HepG2 (cell line): ENCODE measurements at regions not wholly inside any gene's neighbourhood (a gene's known extent, or its start where the extent isn't known, plus 50 kb on each side); places are given as distances from the start of the nearest gene placed in this dataset.

Experiments used
- ATAC-seq: fragments of 200-7000 bp; cut with Tn5 transposase; 3 replicates; pipeline ENCODE4 v1.9.1; 2020; ENCODE audit warnings: mild to moderate bottlenecking, moderate library complexity
- BruUV-seq: library from RNA; stranded (reverse); fragments of 400-500 nt; replicated peaks from 2 replicates; lab custom pipeline; 2021; lab: Mats Ljungman, UMichigan
- CTCF ChIA-PET: fragments of 300-600 bp; formaldehyde crosslinking; extraction: SDS; loops from one replicate; lab custom pipeline; 2021; ENCODE audit warnings: low total read pairs, inconsistent platforms, low intra/inter-chr PET ratio; lab: Yijun Ruan, JAX
- POLR2A ChIA-PET: fragments of 350-600 bp; sonication (Branson Sonifier 250); formaldehyde crosslinking; loops from one replicate; lab custom pipeline; 2020; ENCODE audit warnings: antibody characterized with exemption, inconsistent platforms; lab: Yijun Ruan, JAX
- DNase-seq: peaks from one replicate; pipeline ENCODE4 v3.0.0-alpha.2; 2015; ENCODE audit warnings: low spot score
- FAIRE-seq: peaks from 3 replicates; lab custom pipeline; 2011; peaks lifted over from hg19 to GRCh38; lab: Jason Lieb, UNC
- H2AFZ ChIP-seq: one replicate; pipeline ENCODE4 v1.6.1; 2011; ENCODE audit warnings: low read length, inconsistent platforms
- H3K27ac ChIP-seq: fragments of 300-600 bp; 3 replicates; pipeline ENCODE4 v1.8.0; 2011; ENCODE audit warnings: mixed run types, mild to moderate bottlenecking, mixed read lengths, low read length, inconsistent platforms; ENCODE audit not compliant: insufficient read depth; ENCODE audit errors: extremely low read length
- H3K27me3 ChIP-seq, 2 experiments: fragments of 200-600 bp in 1 of 2; 2 replicates in 1 of 2; 3 replicates in 1 of 2; pipeline versions ENCODE4 v1.6.0 to v1.8.0; 2011; ENCODE audit warnings: low read length in 2 of 2, mild to moderate bottlenecking in 2 of 2, moderate library complexity in 2 of 2, inconsistent platforms in 1 of 2; ENCODE audit not compliant: insufficient read depth in 2 of 2, control insufficient read depth in 1 of 2
- H3K36me3 ChIP-seq, 2 experiments: fragments of 200-600 bp in 1 of 2; replicated peaks in 1 of 2; 2 replicates in 1 of 2; 3 replicates in 1 of 2; pipeline versions ENCODE4 v1.5.1 to v1.8.0; 2011; ENCODE audit warnings: low read length in 2 of 2, inconsistent platforms in 1 of 2; ENCODE audit not compliant: insufficient read depth in 2 of 2, control insufficient read depth in 1 of 2
- H3K4me1 ChIP-seq: 2 replicates; pipeline ENCODE4 v1.5.1; 2012; ENCODE audit warnings: low read length, inconsistent platforms; ENCODE audit not compliant: insufficient read depth
- H3K4me2 ChIP-seq: 2 replicates; pipeline ENCODE4 v1.6.0; 2011; ENCODE audit warnings: low read depth, low read length, inconsistent platforms
- H3K4me3 ChIP-seq, 3 experiments: fragments of 200-600 bp in 1 of 3; sonication (generic), shearing (Covaris generic) in 1 of 3; replicated peaks in 1 of 3; 2 replicates each; pipeline ENCODE4 v1.5.1; 2011 to 2016; ENCODE audit warnings: low read length in 3 of 3, inconsistent platforms in 2 of 3, low read depth in 2 of 3, mild to moderate bottlenecking in 2 of 3, control low read depth in 1 of 3, mixed read lengths in 1 of 3; ENCODE audit not compliant: insufficient read depth in 1 of 3
- H3K79me2 ChIP-seq: one replicate; pipeline ENCODE4 v1.6.1; 2011; ENCODE audit warnings: low read length, inconsistent platforms; ENCODE audit not compliant: insufficient read depth
- H3K9ac ChIP-seq: 2 replicates; pipeline ENCODE4 v1.6.0; 2011; ENCODE audit warnings: mild to moderate bottlenecking, low read depth, low read length, inconsistent platforms; ENCODE audit not compliant: insufficient read depth
- H3K9me3 ChIP-seq: 2 replicates; pipeline ENCODE4 v1.5.1; 2012; ENCODE audit warnings: mild to moderate bottlenecking, low read length
- H4K20me1 ChIP-seq: 2 replicates; pipeline ENCODE4 v1.6.0; 2011; ENCODE audit warnings: inconsistent platforms, mild to moderate bottlenecking, low read length, moderate library complexity; ENCODE audit not compliant: insufficient read depth
- ARNT ChIP-seq: fragments of 450-650 bp; IDR thresholded peaks from 2 replicates; pipeline ENCODE4 v1.6.1; 2017
- FOSL2 ChIP-seq: sonication (generic); formaldehyde crosslinking; IDR thresholded peaks from 2 replicates; pipeline ENCODE4 v1.4.0; 2020; ENCODE audit warnings: missing genetic modification reagents
- KDM4B ChIP-seq: sonication (generic); formaldehyde crosslinking; IDR thresholded peaks from 2 replicates; pipeline ENCODE4 v1.4.0; 2020; ENCODE audit warnings: missing genetic modification reagents
- SETDB1 ChIP-seq: sonication (generic); formaldehyde crosslinking; IDR thresholded peaks from 2 replicates; pipeline ENCODE4 v1.5.1; 2020; ENCODE audit warnings: missing genetic modification reagents, mild to moderate bottlenecking, borderline replicate concordance
- ZFP36L2 ChIP-seq: sonication (generic); formaldehyde crosslinking; IDR thresholded peaks from 2 replicates; pipeline ENCODE4 v1.4.0; 2020; ENCODE audit warnings: missing genetic modification reagents
- ZSCAN9 ChIP-seq: IDR thresholded peaks from 2 replicates; pipeline ENCODE4 v1.6.1; 2016; ENCODE audit warnings: borderline replicate concordance
- WGBS: methylation state at CpG from one replicate; pipeline ENCODE4 v1.1.6; 2017; ENCODE audit warnings: low lambda C conversion rate; 5-methylcytosine and 5-hydroxymethylcytosine counted together
- in situ Hi-C: cut with HindIII; loops from 2 replicates; pipeline ENCODE4 v1.10.0; 2017; ENCODE audit warnings: low pct_unique_long_range_greater_than_20kb; ENCODE audit not compliant: extremely low pct_ligation_motif_present
- intact Hi-C: fragments of 100-400 bp; cut with micrococcal nuclease; formaldehyde crosslinking; loops from one replicate; pipeline ENCODE4 v1.10.0; 2022; ENCODE audit not compliant: unreplicated experiment
- TF ChIP-seq, protein P1 (sequence below): sonication (generic); formaldehyde crosslinking; IDR thresholded peaks from 2 replicates; pipeline ENCODE4 v1.5.1; 2020; ENCODE audit warnings: mild to moderate bottlenecking, missing genetic modification reagents, borderline replicate concordance

- no peak for TF ChIP-seq KDM4B (CRISPR knock-in tag)
- TF ChIP-seq ZFP36L2 (CRISPR knock-in tag), result no peak
- no peak for TF ChIP-seq FOSL2 (CRISPR knock-in tag)
- TF ChIP-seq SETDB1 (CRISPR knock-in tag), result no peak
- no peak for TF ChIP-seq ZSCAN9 (CRISPR knock-in tag)
- TF ChIP-seq, protein P1, sequence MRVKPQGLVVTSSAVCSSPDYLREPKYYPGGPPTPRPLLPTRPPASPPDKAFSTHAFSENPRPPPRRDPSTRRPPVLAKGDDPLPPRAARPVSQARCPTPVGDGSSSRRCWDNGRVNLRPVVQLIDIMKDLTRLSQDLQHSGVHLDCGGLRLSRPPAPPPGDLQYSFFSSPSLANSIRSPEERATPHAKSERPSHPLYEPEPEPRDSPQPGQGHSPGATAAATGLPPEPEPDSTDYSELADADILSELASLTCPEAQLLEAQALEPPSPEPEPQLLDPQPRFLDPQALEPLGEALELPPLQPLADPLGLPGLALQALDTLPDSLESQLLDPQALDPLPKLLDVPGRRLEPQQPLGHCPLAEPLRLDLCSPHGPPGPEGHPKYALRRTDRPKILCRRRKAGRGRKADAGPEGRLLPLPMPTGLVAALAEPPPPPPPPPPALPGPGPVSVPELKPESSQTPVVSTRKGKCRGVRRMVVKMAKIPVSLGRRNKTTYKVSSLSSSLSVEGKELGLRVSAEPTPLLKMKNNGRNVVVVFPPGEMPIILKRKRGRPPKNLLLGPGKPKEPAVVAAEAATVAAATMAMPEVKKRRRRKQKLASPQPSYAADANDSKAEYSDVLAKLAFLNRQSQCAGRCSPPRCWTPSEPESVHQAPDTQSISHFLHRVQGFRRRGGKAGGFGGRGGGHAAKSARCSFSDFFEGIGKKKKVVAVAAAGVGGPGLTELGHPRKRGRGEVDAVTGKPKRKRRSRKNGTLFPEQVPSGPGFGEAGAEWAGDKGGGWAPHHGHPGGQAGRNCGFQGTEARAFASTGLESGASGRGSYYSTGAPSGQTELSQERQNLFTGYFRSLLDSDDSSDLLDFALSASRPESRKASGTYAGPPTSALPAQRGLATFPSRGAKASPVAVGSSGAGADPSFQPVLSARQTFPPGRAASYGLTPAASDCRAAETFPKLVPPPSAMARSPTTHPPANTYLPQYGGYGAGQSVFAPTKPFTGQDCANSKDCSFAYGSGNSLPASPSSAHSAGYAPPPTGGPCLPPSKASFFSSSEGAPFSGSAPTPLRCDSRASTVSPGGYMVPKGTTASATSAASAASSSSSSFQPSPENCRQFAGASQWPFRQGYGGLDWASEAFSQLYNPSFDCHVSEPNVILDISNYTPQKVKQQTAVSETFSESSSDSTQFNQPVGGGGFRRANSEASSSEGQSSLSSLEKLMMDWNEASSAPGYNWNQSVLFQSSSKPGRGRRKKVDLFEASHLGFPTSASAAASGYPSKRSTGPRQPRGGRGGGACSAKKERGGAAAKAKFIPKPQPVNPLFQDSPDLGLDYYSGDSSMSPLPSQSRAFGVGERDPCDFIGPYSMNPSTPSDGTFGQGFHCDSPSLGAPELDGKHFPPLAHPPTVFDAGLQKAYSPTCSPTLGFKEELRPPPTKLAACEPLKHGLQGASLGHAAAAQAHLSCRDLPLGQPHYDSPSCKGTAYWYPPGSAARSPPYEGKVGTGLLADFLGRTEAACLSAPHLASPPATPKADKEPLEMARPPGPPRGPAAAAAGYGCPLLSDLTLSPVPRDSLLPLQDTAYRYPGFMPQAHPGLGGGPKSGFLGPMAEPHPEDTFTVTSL (CRISPR knock-in tag), result no peak
- TF ChIP-seq ARNT, result no peak
- TF ChIP-seq, all 625 proteins: peak for 0
- ChIA-PET CTCF (no interaction called here), POLR2A (no interaction called here)
- Histone ChIP-seq H3K36me3 (no peaks in the 10 kb centered on the region), H3K79me2 (no peaks in the 10 kb centered on the region), H3K4me3 (no peak overlapping the region), H4K20me1 (no peaks in the 10 kb centered on the region), H3K9ac (no peak overlapping the region), H3K4me1 (no peaks in the 10 kb centered on the region), H3K27me3 (peaks cover 0 to 4% of the 10 kb centered on the region in 2 experiments; a peak in 1 of 5 replicates), H3K4me2 (no peak overlapping the region), H3K9me3 (no peaks in the 10 kb centered on the region), H2AFZ (no peak overlapping the region), H3K27ac (no peak overlapping the region)
- intact Hi-C loops, result no loop called here
- BruUV-seq, result no TSS peak
- no peak for FAIRE-seq
- in situ Hi-C loops, result no loop called here
- no peak for DNase-seq
- ATAC-seq, result no peak
- WGBS, result 54% methylated on average over 4 of the region's 4 CpGs
Observed at GRCh38 chr1:88216441-88216840, 467.6 kb upstream of the PKN2 start.
